ENCODE measurements at regions not wholly inside any gene's neighbourhood (a gene's known extent, or its start where the extent isn't known, plus 50 kb on each side); places are given as distances from the start of the nearest gene placed in this dataset.

DNA sequence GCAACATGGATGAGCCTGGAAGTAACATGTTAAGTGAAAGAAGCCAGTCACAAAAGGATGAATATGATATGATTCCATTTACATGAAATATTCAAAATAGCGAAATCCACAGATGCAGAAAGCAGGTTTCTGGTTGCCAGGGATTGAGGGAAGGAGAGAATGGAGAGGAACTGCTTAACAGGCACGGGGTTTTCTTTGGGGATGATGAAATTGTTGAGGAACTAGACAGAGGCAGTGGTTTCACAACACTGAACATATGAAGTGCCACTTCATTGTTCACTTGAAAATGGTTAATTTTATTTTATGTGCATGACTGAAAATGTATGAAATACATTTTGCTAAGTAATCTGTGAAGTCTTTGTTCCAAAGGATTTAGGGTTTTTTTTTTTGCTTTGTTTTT is 182.5 kb upstream of the TBL1X start:
- TF ChIP-seq CTCF (IDR thresholded peaks at IDR 0.05; ENCODE audit: low read length) (no peak), EZH2 (IDR thresholded peaks at IDR 0.05; ENCODE audit: borderline replicate concordance, low read length) (no peak)

Data from OCI-LY1 (cell line).